HUDEP-2 (cell line): ENCODE measurements at regions not wholly inside any gene's neighbourhood (a gene's known extent, or its start where the extent isn't known, plus 50 kb on each side); places are given as distances from the start of the nearest gene placed in this dataset.

Experiments
- DNase-seq, 76 experiments: peaks; one replicate each; lab custom pipeline; 2025; ENCODE audit not compliant: unreplicated experiment in 76 of 76; lab: John Stamatoyannopoulos, UW

- DNase-seq, result no peak
Measured at GRCh38 chr2:75390169-75390568, 170.6 kb downstream of the EVA1A start.

GRCh38 chr2:75389271-75389670, 171.5 kb downstream of the EVA1A start:
- no peak for DNase-seq

- no peak for DNase-seq
Measured at GRCh38 chr2:75381032-75381431, 179.7 kb downstream of the EVA1A start.

DNA sequence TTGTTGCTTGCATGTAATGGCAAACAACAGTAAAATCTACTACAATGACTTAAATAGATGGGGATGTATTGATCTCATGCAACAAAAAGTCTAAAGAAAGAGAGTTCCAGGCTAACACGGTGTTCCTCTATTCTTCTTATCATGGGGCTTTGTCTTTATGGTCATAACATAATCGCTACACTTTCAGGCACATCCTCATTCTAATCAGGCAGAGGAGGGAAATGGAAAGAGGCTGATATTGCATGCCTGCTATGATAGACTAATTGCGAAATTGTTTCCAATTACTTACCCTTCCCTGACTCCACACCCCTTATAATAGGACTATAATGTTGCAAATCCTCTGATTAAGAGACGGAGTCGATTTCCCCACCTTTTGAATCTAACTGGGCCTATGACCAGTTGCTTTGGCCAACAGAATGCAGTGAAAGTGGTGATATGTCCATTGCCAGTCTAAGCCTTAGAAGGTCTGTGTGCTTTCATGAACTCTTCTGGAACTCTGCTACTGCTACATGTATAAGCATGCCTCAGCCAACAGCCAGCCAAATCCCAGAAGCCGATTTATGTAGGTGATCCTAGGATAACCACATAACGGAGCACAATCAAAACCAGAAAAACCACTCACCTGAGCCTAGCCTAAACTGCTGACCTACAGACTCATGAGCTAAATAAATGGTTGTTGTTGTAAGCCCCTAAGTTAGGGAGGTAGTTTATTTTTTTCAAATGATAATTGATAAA, 180.3 kb upstream of the TACR1 start:
- DNase-seq, result no peak

DNA sequence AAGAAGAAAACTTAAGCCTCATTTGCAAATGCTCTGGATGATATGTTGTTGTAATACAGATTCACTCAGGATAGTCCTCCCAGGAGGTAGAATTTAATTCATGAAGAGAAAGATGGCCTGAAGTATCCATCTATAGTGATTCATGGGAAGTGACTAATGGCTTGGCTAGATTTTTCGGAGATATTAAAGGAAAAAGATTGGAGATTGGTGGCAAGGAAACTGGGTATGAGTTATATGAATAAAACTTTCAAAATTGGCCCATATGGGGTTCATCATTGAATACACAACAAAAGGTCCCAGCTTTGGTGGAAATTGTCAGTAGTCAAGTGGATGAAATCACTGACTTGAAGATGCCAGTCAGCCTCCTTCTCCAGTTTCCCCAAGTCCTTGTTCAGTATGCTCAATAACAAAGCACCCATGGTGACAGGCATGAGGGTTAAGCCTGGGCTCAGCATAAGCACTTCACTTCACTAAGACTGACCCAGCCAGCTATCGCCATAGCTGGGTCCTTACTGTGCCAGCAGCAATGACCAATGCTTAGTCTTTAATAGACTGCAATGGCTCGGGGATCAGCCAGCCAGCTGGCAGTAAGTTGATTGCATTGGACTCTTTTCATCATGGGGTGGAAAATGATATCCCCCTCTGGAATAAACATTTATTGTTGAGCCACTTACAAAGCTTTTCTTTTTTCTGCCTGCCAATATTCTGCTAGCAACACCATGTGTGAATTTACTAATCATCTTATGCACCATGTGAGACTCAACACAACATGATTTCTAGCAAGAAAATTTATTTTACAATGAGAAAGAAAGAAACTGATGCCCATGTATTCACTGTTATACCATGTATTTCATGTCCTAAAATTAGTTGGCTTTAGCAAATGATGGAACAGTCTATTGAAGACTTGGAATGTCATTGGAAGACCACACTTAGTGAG, 176.6 kb upstream of the TACR1 start:
- DNase-seq, result no peak

DNA sequence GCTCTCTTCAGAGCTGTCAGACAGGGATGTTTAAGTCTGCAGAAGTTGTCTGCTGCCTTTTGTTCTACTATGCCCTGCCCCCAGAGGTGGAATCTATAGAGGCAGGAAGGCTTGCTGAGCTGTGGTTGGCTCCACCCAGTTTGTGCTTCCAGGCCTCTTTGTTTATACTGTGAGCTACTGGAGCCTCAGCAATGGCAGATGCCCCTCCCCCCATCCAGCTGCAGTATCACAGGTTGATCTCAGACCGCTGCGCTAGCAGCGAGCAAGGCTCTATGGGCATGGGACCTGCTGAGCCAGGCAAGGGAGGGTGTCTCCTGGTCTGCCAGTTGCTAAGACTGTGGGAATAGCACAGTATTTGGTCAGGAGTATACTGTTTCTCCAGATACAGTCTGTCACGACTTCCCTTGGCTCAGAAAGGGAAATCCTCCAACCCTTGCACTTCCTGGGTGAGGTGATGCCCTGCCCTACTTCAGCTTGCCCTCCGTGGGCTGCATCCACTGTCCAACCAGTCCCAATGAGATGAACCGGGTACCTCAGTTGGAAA, 175.2 kb upstream of the TACR1 start:
- DNase-seq, result peak in 20 of 76 experiments; percentile 1 to 68 (median 16)

DNA sequence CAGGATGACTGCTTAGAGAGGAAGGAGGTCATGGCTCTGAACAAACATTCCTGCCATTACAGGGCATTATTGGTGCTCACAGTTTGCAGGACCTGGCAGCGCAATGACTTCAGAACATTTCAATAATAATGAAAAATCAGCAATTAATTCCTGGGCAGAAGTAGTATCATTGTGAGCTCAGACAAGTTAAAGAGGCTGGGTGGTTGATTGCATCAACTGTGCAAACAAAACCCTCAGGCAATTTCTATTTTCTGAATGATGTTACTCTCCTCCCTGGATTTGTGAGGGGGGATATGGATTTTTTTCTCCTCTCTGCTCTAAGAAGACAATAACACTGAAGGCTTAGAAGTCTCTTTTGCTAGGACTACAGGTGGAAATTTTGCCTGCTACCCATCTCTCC, 168.1 kb upstream of the TACR1 start:
- DNase-seq, result no peak

- DNase-seq, result peak in 2 of 76 experiments; percentile 1 to 6
Measured at GRCh38 chr2:75361486-75361885, 162.2 kb upstream of the TACR1 start.

- DNase-seq, result no peak
Measured at GRCh38 chr2:75360945-75361344, 161.6 kb upstream of the TACR1 start.

- DNase-seq, result peak in 2 of 76 experiments; percentile 2 to 7
Measured at GRCh38 chr2:75356865-75357264, 157.5 kb upstream of the TACR1 start.

DNA sequence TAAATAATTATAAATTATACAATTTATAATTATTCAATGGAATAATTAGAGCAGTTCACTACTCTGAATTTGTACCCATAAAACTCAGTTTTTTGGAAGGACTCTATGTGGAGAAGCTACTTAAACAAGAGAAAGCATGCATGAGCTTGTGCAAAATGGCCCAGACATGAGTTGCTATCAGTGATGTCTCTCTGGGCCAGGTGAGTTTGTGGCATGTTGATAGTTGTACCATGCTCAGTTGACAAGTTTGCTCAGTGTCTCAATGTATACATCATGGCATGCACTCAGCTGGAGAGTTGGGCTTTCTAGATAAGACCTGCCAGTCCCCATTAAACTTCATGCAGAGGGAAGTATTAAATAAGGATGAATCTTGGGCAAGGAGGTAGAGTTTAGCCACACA, 153.8 kb upstream of the TACR1 start:
- DNase-seq, result no peak

- no peak for DNase-seq
Measured at GRCh38 chr2:75348307-75348706, 149.0 kb upstream of the TACR1 start.

- no peak for DNase-seq
Measured at GRCh38 chr2:75344146-75344545, 144.8 kb upstream of the TACR1 start.

DNA sequence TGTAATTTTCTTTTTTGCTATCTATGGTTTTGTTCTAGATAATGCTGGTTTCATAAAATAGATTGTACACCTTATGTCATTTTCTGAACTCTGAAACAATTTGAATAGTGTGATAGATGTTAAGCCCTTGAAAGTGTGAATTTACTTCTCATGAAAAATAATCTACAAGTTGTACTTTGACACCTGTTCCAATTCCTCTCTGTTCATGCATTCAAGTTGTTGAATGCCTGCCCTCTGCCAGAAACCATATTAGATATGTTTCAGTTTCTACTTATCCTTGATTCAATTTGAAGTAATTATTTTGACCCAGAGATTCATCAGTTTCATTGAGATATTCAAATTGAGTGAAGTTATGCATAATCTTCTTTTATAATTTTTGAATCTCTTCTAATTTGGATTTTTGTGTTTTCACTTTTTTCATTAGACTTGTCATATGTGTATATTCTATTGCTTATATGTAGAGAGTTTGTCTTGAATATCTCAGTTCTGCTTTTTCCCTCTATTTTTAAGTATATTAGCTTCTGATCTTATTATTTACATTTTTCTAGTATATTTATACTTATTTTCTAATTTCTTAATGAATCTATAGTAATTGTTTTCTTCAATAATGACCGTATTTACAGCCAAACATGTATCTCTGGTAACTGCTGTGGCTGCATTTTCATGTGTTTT, 143.3 kb upstream of the TACR1 start:
- no peak for DNase-seq

- no peak for DNase-seq
Measured at GRCh38 chr2:75340560-75340959, 141.2 kb upstream of the TACR1 start.

GRCh38 chr2:75338461-75338860, 139.1 kb upstream of the TACR1 start:
- no peak for DNase-seq

GRCh38 chr2:75337619-75338018, 138.3 kb upstream of the TACR1 start:
- DNase-seq, result no peak

GRCh38 chr2:75337016-75337415, 137.7 kb upstream of the TACR1 start:
- no peak for DNase-seq

GRCh38 chr2:75336451-75336850, 137.1 kb upstream of the TACR1 start:
- no peak for DNase-seq

DNA sequence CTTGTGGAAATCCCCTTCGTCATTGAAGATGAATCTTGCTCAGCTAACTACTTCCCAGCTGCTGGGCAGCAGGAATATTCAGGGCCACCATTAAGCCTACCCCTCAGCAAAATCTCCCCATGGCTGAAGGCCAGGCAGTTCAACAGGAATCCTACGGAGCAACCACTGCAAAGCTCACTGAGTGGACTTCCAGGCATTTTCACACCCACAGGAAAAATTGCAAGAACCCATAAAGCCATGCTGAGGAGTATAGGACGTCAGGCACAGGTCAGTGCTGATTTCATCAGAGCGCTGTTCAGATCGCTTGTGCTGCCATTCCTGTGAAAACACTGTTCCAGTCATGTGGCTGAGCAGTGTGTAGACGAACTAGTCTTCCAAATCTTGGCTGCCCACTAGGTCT, 134.8 kb upstream of the TACR1 start:
- DNase-seq, result no peak

DNA sequence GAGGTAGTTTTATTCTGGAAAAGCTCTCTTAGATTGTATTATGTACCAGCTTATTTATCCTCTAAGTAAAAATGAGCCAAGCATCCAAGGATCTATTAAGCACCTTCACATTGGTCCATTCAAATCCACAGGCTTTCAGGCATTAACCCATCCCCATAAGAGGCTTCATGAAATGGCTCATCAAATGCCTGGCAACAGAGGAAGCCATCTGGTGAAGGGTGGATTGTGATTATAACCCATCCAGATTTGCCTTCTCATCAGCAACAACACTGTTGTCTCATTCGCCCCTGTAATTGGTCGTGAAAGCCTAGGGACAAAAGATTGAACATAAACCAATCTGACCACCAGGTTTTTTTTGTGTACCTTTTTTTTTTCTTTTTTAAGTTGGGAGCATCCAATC, 134.3 kb upstream of the TACR1 start:
- no peak for DNase-seq
